Neural progenitor cell (in vitro differentiated cells): ENCODE measurements at regions not wholly inside any gene's neighbourhood (a gene's known extent, or its start where the extent isn't known, plus 50 kb on each side); places are given as distances from the start of the nearest gene placed in this dataset.

Experiments
- DNase-seq: peaks from one replicate; pipeline ENCODE4 v3.0.0-alpha.2; 2016; ENCODE audit warnings: low spot score
- H2AFZ ChIP-seq: fragments of 200-600 bp; sonication (generic); replicated peaks from 2 replicates; pipeline ENCODE4 v1.6.1; 2016; ENCODE audit warnings: antibody characterized with exemption
- H3F3A ChIP-seq: fragments of 200-600 bp; sonication (generic); 2 replicates; pipeline ENCODE4 v1.6.1; 2016; ENCODE audit warnings: antibody characterized with exemption, low read depth
- H3K27ac ChIP-seq: fragments of 200-600 bp; sonication (generic); 2 replicates; pipeline ENCODE4 v1.5.1; 2016; ENCODE audit warnings: mild to moderate bottlenecking
- H3K27me3 ChIP-seq: fragments of 200-600 bp; sonication (generic); 2 replicates; pipeline ENCODE4 v1.6.1; 2016; ENCODE audit warnings: mild to moderate bottlenecking, moderate library complexity
- H3K36me3 ChIP-seq: fragments of 200-600 bp; sonication (generic); 2 replicates; pipeline ENCODE4 v1.5.1; 2016
- H3K4me1 ChIP-seq: fragments of 200-600 bp; sonication (generic); 2 replicates; pipeline ENCODE4 v1.6.1; 2016; ENCODE audit warnings: mixed run types
- H3K4me2 ChIP-seq: fragments of 200-600 bp; sonication (generic); 2 replicates; pipeline ENCODE4 v1.6.1; 2016
- H3K4me3 ChIP-seq: fragments of 200-600 bp; sonication (generic); 2 replicates; pipeline ENCODE4 v1.5.1; 2016
- H3K79me2 ChIP-seq: fragments of 200-600 bp; sonication (generic); 2 replicates; pipeline ENCODE4 v1.6.1; 2016; ENCODE audit warnings: low read depth
- H3K9ac ChIP-seq: fragments of 200-600 bp; sonication (generic); 2 replicates; pipeline ENCODE4 v1.6.1; 2016
- H3K9me3 ChIP-seq: fragments of 200-600 bp; sonication (generic); 2 replicates; pipeline ENCODE4 v1.5.1; 2016; ENCODE audit warnings: low read depth
- H4K20me1 ChIP-seq: fragments of 200-600 bp; sonication (generic); 2 replicates; pipeline ENCODE4 v1.6.1; 2016; ENCODE audit warnings: low read depth
- H3K27ac Mint-ChIP-seq: 3 replicates; pipeline ENCODE4 v1.8.0; 2021; ENCODE audit warnings: mixed read lengths
- H3K27me3 Mint-ChIP-seq: 2 replicates; pipeline ENCODE4 v1.8.0; 2022; ENCODE audit warnings: low read depth, mild to moderate bottlenecking, inconsistent platforms, moderate library complexity, mixed read lengths; ENCODE audit not compliant: insufficient read depth
- H3K36me3 Mint-ChIP-seq: 3 replicates; pipeline ENCODE4 v1.8.0; 2021; ENCODE audit warnings: mixed read lengths
- H3K4me1 Mint-ChIP-seq: 3 replicates; pipeline ENCODE4 v1.8.0; 2021; ENCODE audit warnings: mixed read lengths
- H3K4me3 Mint-ChIP-seq: 3 replicates; pipeline ENCODE4 v1.8.0; 2021; ENCODE audit warnings: mild to moderate bottlenecking, moderate library complexity, mixed read lengths
- H3K9me3 Mint-ChIP-seq: 3 replicates; pipeline ENCODE4 v1.8.0; 2020; ENCODE audit warnings: mixed read lengths
- EZH2 ChIP-seq: fragments of 200-600 bp; sonication (generic); IDR thresholded peaks from 2 replicates; pipeline ENCODE4 v1.6.1; 2017; ENCODE audit warnings: antibody characterized with exemption, mild to moderate bottlenecking, moderate library complexity
- EZH2phosphoT487 ChIP-seq: fragments of 200-600 bp; sonication (generic); IDR thresholded peaks from 2 replicates; pipeline ENCODE4 v1.6.1; 2017; ENCODE audit warnings: antibody characterized with exemption
- TF ChIP-seq, protein P1 (sequence below): fragments of 200-600 bp; sonication (generic); IDR thresholded peaks from 2 replicates; pipeline ENCODE4 v1.5.1; 2017; ENCODE audit warnings: antibody characterized with exemption, mild to moderate bottlenecking

GRCh38 chr4:58962424-58962823 lies 1852.2 kb upstream of the IGFBP7 start:
- no peak overlapping the region for H3K27ac ChIP-seq
- Mint-ChIP-seq H3K4me1 (no peaks in the 10 kb centered on the region), H3K36me3 (no peaks in the 10 kb centered on the region), H3K9me3 (no peaks in the 10 kb centered on the region), H3K4me3 (no peak overlapping the region), H3K27me3 (no peaks in the 10 kb centered on the region), H3K27ac (no peak overlapping the region)
- no peaks in the 10 kb centered on the region for H4K20me1 ChIP-seq
- no peaks in the 10 kb centered on the region for H3K79me2 ChIP-seq
- no peak for DNase-seq
- no peaks in the 10 kb centered on the region for H3K36me3 ChIP-seq
- no peaks in the 10 kb centered on the region for H3F3A ChIP-seq
- H3K4me2 ChIP-seq: no peak overlapping the region
- H3K4me1 ChIP-seq: no peaks in the 10 kb centered on the region
- no peak overlapping the region for H3K4me3 ChIP-seq
- TF ChIP-seq EZH2 (no peak), EZH2phosphoT487 (no peak)
- TF ChIP-seq, protein P1, sequence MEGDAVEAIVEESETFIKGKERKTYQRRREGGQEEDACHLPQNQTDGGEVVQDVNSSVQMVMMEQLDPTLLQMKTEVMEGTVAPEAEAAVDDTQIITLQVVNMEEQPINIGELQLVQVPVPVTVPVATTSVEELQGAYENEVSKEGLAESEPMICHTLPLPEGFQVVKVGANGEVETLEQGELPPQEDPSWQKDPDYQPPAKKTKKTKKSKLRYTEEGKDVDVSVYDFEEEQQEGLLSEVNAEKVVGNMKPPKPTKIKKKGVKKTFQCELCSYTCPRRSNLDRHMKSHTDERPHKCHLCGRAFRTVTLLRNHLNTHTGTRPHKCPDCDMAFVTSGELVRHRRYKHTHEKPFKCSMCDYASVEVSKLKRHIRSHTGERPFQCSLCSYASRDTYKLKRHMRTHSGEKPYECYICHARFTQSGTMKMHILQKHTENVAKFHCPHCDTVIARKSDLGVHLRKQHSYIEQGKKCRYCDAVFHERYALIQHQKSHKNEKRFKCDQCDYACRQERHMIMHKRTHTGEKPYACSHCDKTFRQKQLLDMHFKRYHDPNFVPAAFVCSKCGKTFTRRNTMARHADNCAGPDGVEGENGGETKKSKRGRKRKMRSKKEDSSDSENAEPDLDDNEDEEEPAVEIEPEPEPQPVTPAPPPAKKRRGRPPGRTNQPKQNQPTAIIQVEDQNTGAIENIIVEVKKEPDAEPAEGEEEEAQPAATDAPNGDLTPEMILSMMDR: no peak
- no peaks in the 10 kb centered on the region for H3K27me3 ChIP-seq
- H3K9ac ChIP-seq: no peak overlapping the region
- no peak overlapping the region for H2AFZ ChIP-seq
- no peaks in the 10 kb centered on the region for H3K9me3 ChIP-seq

GRCh38 chr4:58981828-58982227 lies 1871.6 kb upstream of the IGFBP7 start:
- Histone ChIP-seq H3K9me3 (no peaks in the 10 kb centered on the region), H3K4me2 (no peak overlapping the region), H2AFZ (no peak overlapping the region), H3K27me3 (no peaks in the 10 kb centered on the region), H3K36me3 (no peaks in the 10 kb centered on the region), H3K4me1 (no peaks in the 10 kb centered on the region), H4K20me1 (no peaks in the 10 kb centered on the region), H3K9ac (no peak overlapping the region), H3F3A (no peaks in the 10 kb centered on the region), H3K4me3 (no peak overlapping the region), H3K27ac (no peak overlapping the region), H3K79me2 (no peaks in the 10 kb centered on the region)
- DNase-seq: no peak
- no peak overlapping the region for H3K4me3 Mint-ChIP-seq
- H3K27me3 Mint-ChIP-seq: no peaks in the 10 kb centered on the region
- no peaks in the 10 kb centered on the region for H3K36me3 Mint-ChIP-seq
- no peak for TF ChIP-seq EZH2phosphoT487
- no peak for TF ChIP-seq EZH2
- TF ChIP-seq, protein P1: no peak
- H3K27ac Mint-ChIP-seq: no peak overlapping the region
- H3K4me1 Mint-ChIP-seq: no peaks in the 10 kb centered on the region
- no peaks in the 10 kb centered on the region for H3K9me3 Mint-ChIP-seq

- no peak for DNase-seq
- H3K4me3 Mint-ChIP-seq: no peak overlapping the region
- Histone ChIP-seq H3K4me1 (no peaks in the 10 kb centered on the region), H3K27ac (no peak overlapping the region), H3K9ac (no peak overlapping the region), H3K27me3 (no peaks in the 10 kb centered on the region), H2AFZ (no peak overlapping the region), H3F3A (no peaks in the 10 kb centered on the region), H3K4me3 (no peak overlapping the region), H3K36me3 (no peaks in the 10 kb centered on the region), H3K4me2 (no peak overlapping the region), H4K20me1 (no peaks in the 10 kb centered on the region), H3K79me2 (no peaks in the 10 kb centered on the region), H3K9me3 (no peaks in the 10 kb centered on the region)
- H3K27me3 Mint-ChIP-seq: no peaks in the 10 kb centered on the region
- no peak overlapping the region for H3K27ac Mint-ChIP-seq
- TF ChIP-seq, protein P1: no peak
- TF ChIP-seq EZH2 (no peak), EZH2phosphoT487 (no peak)
- no peaks in the 10 kb centered on the region for H3K4me1 Mint-ChIP-seq
- H3K36me3 Mint-ChIP-seq: no peaks in the 10 kb centered on the region
- no peaks in the 10 kb centered on the region for H3K9me3 Mint-ChIP-seq
These were observed 1873.7 kb upstream of the IGFBP7 start for GRCh38 chr4:58983887-58984286.

DNA sequence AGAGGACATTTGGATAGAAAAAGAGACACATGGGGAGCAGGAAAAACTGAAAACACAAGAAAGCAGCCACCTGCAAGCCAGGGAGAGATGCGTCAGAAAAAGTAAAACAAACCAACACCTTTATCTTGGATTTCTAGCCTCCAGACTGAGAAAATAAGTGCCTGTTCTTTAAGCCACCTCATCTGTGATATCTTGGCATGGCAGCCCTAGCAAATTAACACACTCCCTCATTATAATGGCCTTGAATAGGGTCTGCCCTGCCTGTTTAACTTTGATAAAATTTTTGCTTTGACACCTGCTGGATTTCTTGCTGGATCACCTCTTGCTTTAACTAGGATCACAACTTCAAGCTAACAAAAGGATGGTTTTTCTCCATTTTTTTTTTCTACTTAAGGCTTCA lies 1892.0 kb upstream of the IGFBP7 start:
- Histone ChIP-seq H3K9ac (no peak overlapping the region), H3K4me2 (no peak overlapping the region), H3K9me3 (no peaks in the 10 kb centered on the region), H3F3A (no peaks in the 10 kb centered on the region), H3K79me2 (no peaks in the 10 kb centered on the region), H3K36me3 (no peaks in the 10 kb centered on the region), H4K20me1 (no peaks in the 10 kb centered on the region), H3K27me3 (no peaks in the 10 kb centered on the region), H3K4me1 (no peaks in the 10 kb centered on the region), H3K4me3 (no peak overlapping the region), H2AFZ (peak overlapping the region; percentile 22), H3K27ac (no peak overlapping the region)
- Mint-ChIP-seq H3K4me3 (no peak overlapping the region), H3K27me3 (no peaks in the 10 kb centered on the region), H3K27ac (no peak overlapping the region), H3K9me3 (no peaks in the 10 kb centered on the region), H3K36me3 (no peaks in the 10 kb centered on the region), H3K4me1 (no peaks in the 10 kb centered on the region)
- no peak for DNase-seq
- TF ChIP-seq EZH2: no peak
- TF ChIP-seq, protein P1: no peak
- TF ChIP-seq EZH2phosphoT487: no peak
